ENCODE measurements at regions not wholly inside any gene's neighbourhood (a gene's known extent, or its start where the extent isn't known, plus 50 kb on each side); places are given as distances from the start of the nearest gene placed in this dataset. TPM values are rescaled to one million over a fixed set of nuclear protein-coding genes. Genes with fewer than 3 reads are reported as not detected.

DNA sequence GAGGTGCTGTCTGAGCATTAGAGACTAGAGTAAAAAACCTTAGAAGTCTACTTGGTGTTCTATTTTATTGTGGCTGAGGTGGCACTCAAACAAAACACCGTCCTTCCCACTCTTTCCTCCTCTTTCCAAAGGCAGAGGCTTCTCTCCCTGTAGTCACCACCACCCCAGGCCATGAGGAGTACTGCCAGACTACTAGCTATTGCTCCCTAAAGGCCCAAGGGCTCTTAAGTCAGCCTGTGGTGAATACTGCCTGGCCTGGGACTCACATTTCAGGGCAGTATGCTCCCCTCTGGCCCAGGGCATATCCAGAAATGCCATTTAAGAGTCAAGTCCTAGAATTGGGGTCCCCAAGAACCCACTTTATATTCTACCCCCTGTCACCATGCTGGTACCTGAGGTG lies 309.7 kb upstream of the IMPG1 start:
- DNase-seq: no peak

DNA sequence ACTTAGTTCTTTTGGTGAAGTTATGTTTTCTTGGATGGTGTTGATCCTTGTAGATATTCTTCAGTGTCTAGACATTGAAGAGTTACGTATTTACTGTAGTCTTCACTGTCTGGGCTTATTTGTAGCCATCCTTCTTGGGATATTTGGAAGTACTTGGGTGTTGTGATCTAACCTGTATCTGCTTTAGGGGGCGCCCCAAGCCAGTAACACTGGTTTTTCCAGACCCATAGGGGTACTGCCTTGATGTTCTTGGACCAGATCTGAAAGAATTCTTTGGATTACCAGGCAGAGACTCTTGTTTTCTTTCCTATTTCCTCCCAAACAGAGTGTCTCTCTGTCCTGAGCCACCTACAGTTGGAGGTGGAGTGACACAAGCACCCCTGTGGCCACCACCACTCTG lies 309.1 kb upstream of the IMPG1 start:
- no peak for DNase-seq

- DNase-seq: peak; percentile 5
Observed at GRCh38 chr6:76351275-76351674, 278.8 kb upstream of the IMPG1 start.

- peak; percentile 6 for DNase-seq
Observed at GRCh38 chr6:76347539-76347938, 275.1 kb upstream of the IMPG1 start.

DNA sequence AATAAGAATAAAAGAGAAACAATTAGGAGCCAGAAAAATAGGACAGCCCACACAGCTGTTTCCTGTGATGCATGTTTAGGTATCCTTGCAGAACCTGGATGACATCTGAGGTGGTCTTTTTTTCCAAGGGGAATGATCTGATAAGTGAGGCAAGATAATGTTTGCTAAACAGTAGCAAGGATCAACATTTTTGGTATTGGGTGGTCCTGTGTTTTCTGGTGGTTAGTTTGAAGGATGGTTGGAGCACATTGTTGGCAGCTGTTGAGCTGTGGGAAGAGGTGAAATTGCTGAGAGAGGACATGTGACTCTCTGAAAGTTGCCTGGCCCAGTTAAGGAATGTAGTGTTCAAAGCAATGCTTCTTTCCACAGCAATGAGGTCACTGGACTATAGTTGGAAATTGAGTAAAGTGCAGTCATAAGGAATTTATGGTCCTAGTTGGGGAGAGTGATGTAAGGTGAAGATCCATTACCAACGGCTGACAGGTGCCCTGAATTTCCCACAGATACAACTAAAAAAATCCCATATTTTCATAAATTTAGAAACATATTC lies 270.2 kb upstream of the IMPG1 start:
- DNase-seq: peak; percentile 26

- DNase-seq: peak; percentile 10
Observed at GRCh38 chr6:76330031-76330430, 257.6 kb upstream of the IMPG1 start.

DNA sequence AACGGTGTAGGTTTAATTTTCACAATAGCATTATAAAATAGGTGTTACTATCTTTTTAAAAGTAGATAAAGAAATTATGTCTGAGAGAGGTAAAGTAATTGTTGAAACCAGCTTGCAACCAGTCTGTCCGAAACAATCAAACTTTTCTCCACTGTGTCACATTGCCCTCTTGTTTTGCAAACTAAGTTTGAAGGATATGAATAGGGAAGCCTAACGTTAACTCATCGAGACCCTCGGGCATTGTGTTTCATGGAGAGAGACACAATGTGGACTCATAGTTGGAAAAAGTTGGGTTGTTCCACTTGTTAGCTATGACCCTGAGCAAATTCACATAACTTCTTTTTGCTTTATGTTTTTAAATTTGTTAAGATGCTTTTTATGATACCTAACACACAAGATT lies 254.4 kb upstream of the IMPG1 start:
- no peak for DNase-seq

Small RNA genes in the stretch of these regions (small RNA-seq; reads per million reads assigned to genes)
- gene AL365222.1 (ENCODE audit: low replicate concordance): not detected
- not detected for gene RNU6-261P (ENCODE audit: low replicate concordance)
- not detected for gene RNU6-84P (ENCODE audit: low replicate concordance)
